ENCODE measurements at regions not wholly inside any gene's neighbourhood (a gene's known extent, or its start where the extent isn't known, plus 50 kb on each side); places are given as distances from the start of the nearest gene placed in this dataset.

DNA sequence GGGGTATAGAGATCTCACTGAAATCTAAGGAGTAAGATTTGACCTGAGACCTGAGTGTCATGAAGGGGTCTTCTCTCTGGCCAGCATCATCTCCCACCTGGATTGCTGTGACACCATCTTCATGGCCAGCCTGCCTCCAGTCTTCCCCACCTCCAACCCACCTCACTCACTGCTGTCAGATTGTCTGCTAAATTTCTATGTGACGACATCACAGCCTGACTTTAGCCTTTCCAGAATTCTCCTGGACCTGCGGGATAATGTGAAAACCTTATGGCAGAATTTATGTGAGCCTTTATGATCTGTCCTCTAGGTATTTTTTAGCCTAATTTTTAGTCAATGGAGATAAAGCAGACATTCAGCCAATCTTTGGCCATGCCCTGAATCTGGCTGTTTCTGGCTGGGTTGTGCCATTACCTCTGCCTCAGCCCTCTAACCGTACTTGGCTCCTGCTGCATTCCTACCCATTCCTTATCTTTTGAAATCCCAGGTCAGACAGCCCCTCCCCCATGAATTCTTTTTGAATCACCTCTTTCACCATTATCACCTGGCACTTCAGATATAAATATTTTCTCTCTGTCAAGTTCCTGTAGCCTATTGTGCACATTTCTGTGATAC is 66.4 kb upstream of the MMADHC start:
- peaks cover 12% of the 10 kb centered on the region for H3K9me3 Mint-ChIP-seq (ENCODE audit: low read depth)
- H3K36me3 Mint-ChIP-seq (ENCODE audit: insufficient read depth), result peaks cover 7% of the 10 kb centered on the region
- no peak overlapping the region for H3K27ac Mint-ChIP-seq
- no peak for DNase-seq (ENCODE audit: low spot score, unreplicated experiment)
- H3K27me3 Mint-ChIP-seq, result no peaks in the 10 kb centered on the region
- H3K4me1 Mint-ChIP-seq (ENCODE audit: low read depth), result peaks cover 12% of the 10 kb centered on the region
- TF ChIP-seq CTCF (IDR thresholded peaks at IDR 0.05; ENCODE audit: unreplicated experiment), result no peak
- H3K4me3 Mint-ChIP-seq (ENCODE audit: low read depth), result no peak overlapping the region

- Mint-ChIP-seq H3K4me1 (ENCODE audit: low read depth) (peaks cover 12% of the 10 kb centered on the region), H3K9me3 (ENCODE audit: low read depth) (peaks cover 12% of the 10 kb centered on the region), H3K27ac (no peak overlapping the region)
Observed at GRCh38 chr2:149652926-149653325, 65.4 kb upstream of the MMADHC start.

DNA sequence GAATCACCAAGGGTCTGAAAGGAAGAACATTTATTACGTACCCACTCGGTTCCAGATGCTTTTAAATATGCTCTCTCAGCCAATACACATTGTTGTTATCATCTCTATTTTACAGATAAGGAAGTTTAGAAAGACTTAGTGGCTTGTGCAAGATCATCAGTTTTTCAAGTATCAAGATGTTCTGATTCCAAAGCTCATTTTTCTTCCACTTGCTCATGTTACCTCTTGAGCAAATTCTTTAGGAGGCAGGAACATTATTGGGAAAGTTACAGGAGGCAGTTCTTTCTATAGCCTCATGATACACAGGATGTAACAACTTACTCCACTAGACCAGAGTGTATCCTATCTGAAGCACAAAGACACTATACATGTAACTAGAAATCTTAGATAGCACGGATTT is 65.0 kb upstream of the MMADHC start:
- Mint-ChIP-seq H3K36me3 (ENCODE audit: insufficient read depth) (peaks cover 7% of the 10 kb centered on the region), H3K27ac (no peak overlapping the region), H3K9me3 (ENCODE audit: low read depth) (peaks cover 12% of the 10 kb centered on the region), H3K4me1 (ENCODE audit: low read depth) (peaks cover 12% of the 10 kb centered on the region), H3K27me3 (no peaks in the 10 kb centered on the region), H3K4me3 (ENCODE audit: low read depth) (no peak overlapping the region)
- no peak for DNase-seq (ENCODE audit: low spot score, unreplicated experiment)
- TF ChIP-seq CTCF (IDR thresholded peaks at IDR 0.05; ENCODE audit: unreplicated experiment), result no peak

More at GRCh38 chr2:149652926-149653325, 65.4 kb upstream of the MMADHC start:
- peaks cover 7% of the 10 kb centered on the region for H3K36me3 Mint-ChIP-seq (ENCODE audit: insufficient read depth)
- no peaks in the 10 kb centered on the region for H3K27me3 Mint-ChIP-seq
- H3K4me3 Mint-ChIP-seq (ENCODE audit: low read depth), result no peak overlapping the region
- no peak for DNase-seq (ENCODE audit: low spot score, unreplicated experiment)
- no peak for TF ChIP-seq CTCF (IDR thresholded peaks at IDR 0.05; ENCODE audit: unreplicated experiment)

GRCh38 chr2:149651229-149651628 is 63.7 kb upstream of the MMADHC start:
- no peaks in the 10 kb centered on the region for H3K27me3 Mint-ChIP-seq
- H3K4me1 Mint-ChIP-seq (ENCODE audit: low read depth), result peaks cover 8% of the 10 kb centered on the region
- no peak overlapping the region for H3K27ac Mint-ChIP-seq
- no peak overlapping the region for H3K4me3 Mint-ChIP-seq (ENCODE audit: low read depth)
- no peak for DNase-seq (ENCODE audit: low spot score, unreplicated experiment)
- peaks cover 12% of the 10 kb centered on the region for H3K9me3 Mint-ChIP-seq (ENCODE audit: low read depth)
- TF ChIP-seq CTCF (IDR thresholded peaks at IDR 0.05; ENCODE audit: unreplicated experiment), result no peak
- peaks cover 7% of the 10 kb centered on the region for H3K36me3 Mint-ChIP-seq (ENCODE audit: insufficient read depth)

DNA sequence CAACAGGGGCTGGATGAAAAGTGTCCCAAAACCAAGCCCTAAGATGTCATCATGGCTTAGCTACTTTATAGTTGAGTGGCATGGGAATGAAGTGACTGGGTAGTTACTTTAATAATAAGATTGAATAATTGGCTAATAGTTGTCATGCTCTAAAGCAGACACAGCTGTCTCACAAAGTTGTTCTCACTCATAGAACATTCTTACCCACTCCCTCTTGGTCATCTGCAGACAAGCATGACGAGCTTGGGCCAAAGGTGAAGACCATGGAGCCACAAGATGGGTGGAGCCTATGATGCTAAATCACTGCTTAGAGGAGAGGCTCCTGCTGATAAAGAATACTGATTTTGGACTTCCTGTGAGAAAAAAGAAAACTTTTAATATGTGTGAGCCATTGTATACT is 62.4 kb upstream of the MMADHC start:
- H3K27ac Mint-ChIP-seq, result no peak overlapping the region
- H3K9me3 Mint-ChIP-seq (ENCODE audit: low read depth), result peaks cover 4% of the 10 kb centered on the region
- H3K4me1 Mint-ChIP-seq (ENCODE audit: low read depth), result peaks cover 8% of the 10 kb centered on the region
- H3K4me3 Mint-ChIP-seq (ENCODE audit: low read depth), result no peak overlapping the region
- no peak for TF ChIP-seq CTCF (IDR thresholded peaks at IDR 0.05; ENCODE audit: unreplicated experiment)
- peaks cover 4% of the 10 kb centered on the region for H3K36me3 Mint-ChIP-seq (ENCODE audit: insufficient read depth)
- H3K27me3 Mint-ChIP-seq, result no peaks in the 10 kb centered on the region
- no peak for DNase-seq (ENCODE audit: low spot score, unreplicated experiment)
